DOHH2 (cell line): ENCODE measurements at regions not wholly inside any gene's neighbourhood (a gene's known extent, or its start where the extent isn't known, plus 50 kb on each side); places are given as distances from the start of the nearest gene placed in this dataset.

Experiments used
- H3F3A ChIP-seq: fragments of 200-600 bp; sonication (generic), shearing (Covaris generic); 2 replicates; pipeline ENCODE4 v1.6.0; 2016; ENCODE audit warnings: antibody characterized with exemption, mild to moderate bottlenecking; ENCODE audit not compliant: control insufficient read depth, insufficient read depth
- H3K27ac ChIP-seq: fragments of 200-600 bp; sonication (generic); 2 replicates; pipeline ENCODE4 v1.5.1; 2014; ENCODE audit warnings: low read depth, mild to moderate bottlenecking, low read length, moderate library complexity
- H3K27me3 ChIP-seq: fragments of 200-600 bp; sonication (generic); 2 replicates; pipeline ENCODE4 v1.6.1; 2014; ENCODE audit warnings: mild to moderate bottlenecking, low read length, mixed read lengths; ENCODE audit not compliant: control insufficient read depth
- H3K36me3 ChIP-seq: fragments of 200-600 bp; sonication (generic); 2 replicates; pipeline ENCODE4 v1.6.1; 2014; ENCODE audit warnings: mild to moderate bottlenecking, low read length, moderate library complexity, mixed read lengths; ENCODE audit not compliant: control insufficient read depth
- H3K4me1 ChIP-seq: fragments of 200-600 bp; sonication (generic); 2 replicates; pipeline ENCODE4 v1.6.1; 2014; ENCODE audit warnings: mild to moderate bottlenecking, low read length, mixed read lengths; ENCODE audit not compliant: control insufficient read depth
- H3K4me2 ChIP-seq: fragments of 200-600 bp; sonication (generic); 2 replicates; pipeline ENCODE4 v1.6.0; 2014; ENCODE audit warnings: mild to moderate bottlenecking, low read length, moderate library complexity
- H3K4me3 ChIP-seq: fragments of 200-600 bp; sonication (generic); 2 replicates; pipeline ENCODE4 v1.5.1; 2014; ENCODE audit warnings: mild to moderate bottlenecking, low read length, mixed read lengths
- H3K79me2 ChIP-seq: fragments of 200-600 bp; sonication (generic); 2 replicates; pipeline ENCODE4 v1.6.1; 2014; ENCODE audit warnings: mild to moderate bottlenecking, low read length, mixed read lengths; ENCODE audit not compliant: control insufficient read depth
- H3K9me2 ChIP-seq: fragments of 200-600 bp; sonication (generic); replicated peaks from 2 replicates; pipeline ENCODE4 v1.6.1; 2014; ENCODE audit warnings: mild to moderate bottlenecking, low read length, mixed read lengths; ENCODE audit not compliant: control insufficient read depth
- H3K9me3 ChIP-seq: fragments of 200-600 bp; sonication (generic); 2 replicates; pipeline ENCODE4 v1.6.1; 2014; ENCODE audit warnings: antibody characterized with exemption, low read length, mixed read lengths; ENCODE audit not compliant: control insufficient read depth, insufficient read depth
- H4K20me1 ChIP-seq: fragments of 200-600 bp; sonication (generic); 2 replicates; pipeline ENCODE4 v1.6.0; 2014; ENCODE audit warnings: low read depth, mild to moderate bottlenecking, antibody characterized with exemption, low read length, moderate library complexity; ENCODE audit not compliant: control insufficient read depth, insufficient read depth
- EZH2phosphoT487 ChIP-seq: fragments of 200-600 bp; sonication (generic); IDR thresholded peaks from 2 replicates; pipeline ENCODE4 v1.6.1; 2017; ENCODE audit warnings: borderline replicate concordance, mild to moderate bottlenecking, antibody characterized with exemption, low read length, moderate library complexity, mixed read lengths
- TF ChIP-seq, protein P1 (sequence below): fragments of 200-600 bp; sonication (generic); IDR thresholded peaks from one replicate; pipeline ENCODE4 v1.5.1; 2014; ENCODE audit warnings: antibody characterized with exemption, mild to moderate bottlenecking, low read depth, low read length; ENCODE audit not compliant: poor library complexity, severe bottlenecking

DNA sequence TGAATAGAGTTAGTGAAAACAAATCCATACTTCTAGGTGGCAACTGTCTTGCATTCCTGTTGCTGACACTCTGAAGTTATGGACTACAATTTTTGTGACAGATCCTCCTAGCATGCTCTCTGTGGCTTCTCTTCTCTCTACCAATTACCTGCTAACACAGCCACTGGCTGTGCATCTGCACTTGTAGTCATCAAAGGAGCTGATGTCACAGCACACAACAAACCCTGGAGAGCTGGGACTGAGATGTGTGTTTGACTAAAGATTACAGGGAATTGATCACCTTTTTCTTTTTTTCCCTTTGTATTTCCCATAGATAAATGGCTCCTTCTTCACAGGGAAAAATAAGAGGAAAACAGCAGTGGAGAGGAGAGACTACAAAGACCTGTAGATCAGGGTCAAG, 278.4 kb upstream of the CCDC54 start:
- no peaks in the 10 kb centered on the region for H3K36me3 ChIP-seq
- no peak overlapping the region for H3K27ac ChIP-seq
- TF ChIP-seq, protein P1, sequence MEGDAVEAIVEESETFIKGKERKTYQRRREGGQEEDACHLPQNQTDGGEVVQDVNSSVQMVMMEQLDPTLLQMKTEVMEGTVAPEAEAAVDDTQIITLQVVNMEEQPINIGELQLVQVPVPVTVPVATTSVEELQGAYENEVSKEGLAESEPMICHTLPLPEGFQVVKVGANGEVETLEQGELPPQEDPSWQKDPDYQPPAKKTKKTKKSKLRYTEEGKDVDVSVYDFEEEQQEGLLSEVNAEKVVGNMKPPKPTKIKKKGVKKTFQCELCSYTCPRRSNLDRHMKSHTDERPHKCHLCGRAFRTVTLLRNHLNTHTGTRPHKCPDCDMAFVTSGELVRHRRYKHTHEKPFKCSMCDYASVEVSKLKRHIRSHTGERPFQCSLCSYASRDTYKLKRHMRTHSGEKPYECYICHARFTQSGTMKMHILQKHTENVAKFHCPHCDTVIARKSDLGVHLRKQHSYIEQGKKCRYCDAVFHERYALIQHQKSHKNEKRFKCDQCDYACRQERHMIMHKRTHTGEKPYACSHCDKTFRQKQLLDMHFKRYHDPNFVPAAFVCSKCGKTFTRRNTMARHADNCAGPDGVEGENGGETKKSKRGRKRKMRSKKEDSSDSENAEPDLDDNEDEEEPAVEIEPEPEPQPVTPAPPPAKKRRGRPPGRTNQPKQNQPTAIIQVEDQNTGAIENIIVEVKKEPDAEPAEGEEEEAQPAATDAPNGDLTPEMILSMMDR: no peak
- no peak for TF ChIP-seq EZH2phosphoT487

DNA sequence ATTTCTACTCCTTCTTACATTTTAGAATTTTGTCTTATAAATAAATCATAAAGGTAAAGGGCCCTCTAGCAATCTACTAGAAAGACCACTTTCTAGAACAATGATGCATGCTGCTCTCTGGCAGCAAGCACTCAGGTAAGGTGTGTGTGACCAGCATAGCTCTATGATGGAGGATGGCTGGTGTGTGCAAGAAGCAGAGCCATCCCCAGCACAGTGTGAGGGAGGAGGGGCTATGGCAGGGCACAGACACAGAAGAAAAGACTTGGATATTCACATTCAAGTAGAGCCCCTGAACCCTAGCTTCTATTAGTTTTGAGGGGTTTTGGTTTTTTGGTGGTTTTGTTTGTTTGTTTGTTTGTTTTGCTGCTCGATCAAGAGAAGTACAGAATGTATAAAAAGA, 277.1 kb upstream of the CCDC54 start:
- H3K9me3 ChIP-seq: no peaks in the 10 kb centered on the region
- H3K4me3 ChIP-seq: no peak overlapping the region
- H3K27ac ChIP-seq: no peak overlapping the region
- no peaks in the 10 kb centered on the region for H3K9me2 ChIP-seq
- H3K4me2 ChIP-seq: no peak overlapping the region
- no peaks in the 10 kb centered on the region for H3K27me3 ChIP-seq
- no peak for TF ChIP-seq EZH2phosphoT487
- TF ChIP-seq, protein P1: no peak
- H3K36me3 ChIP-seq: no peaks in the 10 kb centered on the region
- no peaks in the 10 kb centered on the region for H3K79me2 ChIP-seq
- no peaks in the 10 kb centered on the region for H3K4me1 ChIP-seq
- H4K20me1 ChIP-seq: no peaks in the 10 kb centered on the region
- no peaks in the 10 kb centered on the region for H3F3A ChIP-seq

More for the DNA sequence above, 278.4 kb upstream of the CCDC54 start:
- Histone ChIP-seq H3F3A (no peaks in the 10 kb centered on the region), H4K20me1 (no peaks in the 10 kb centered on the region), H3K9me2 (no peaks in the 10 kb centered on the region), H3K79me2 (no peaks in the 10 kb centered on the region), H3K27me3 (no peaks in the 10 kb centered on the region), H3K4me1 (no peaks in the 10 kb centered on the region), H3K9me3 (no peaks in the 10 kb centered on the region), H3K4me3 (no peak overlapping the region), H3K4me2 (no peak overlapping the region)

DNA sequence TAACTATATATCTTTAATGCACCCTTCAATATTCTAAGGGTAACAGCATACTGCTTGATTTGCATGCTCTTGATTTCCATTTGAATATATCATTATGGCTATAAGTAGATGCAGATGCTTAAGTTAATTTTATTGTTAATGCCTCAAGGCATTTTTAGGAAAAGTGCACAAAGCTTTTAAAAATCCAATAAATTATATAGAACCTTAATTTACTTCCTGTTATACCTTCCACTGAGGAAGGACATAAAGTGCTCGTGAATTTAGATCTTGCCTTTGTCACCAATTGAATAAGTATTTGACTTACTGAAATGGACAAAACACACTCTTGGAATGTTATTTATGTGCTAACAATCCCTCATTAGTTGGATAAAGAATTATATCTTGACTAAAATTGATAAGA, 276.7 kb upstream of the CCDC54 start:
- H3K9me2 ChIP-seq: no peaks in the 10 kb centered on the region
- H3K4me3 ChIP-seq: no peak overlapping the region
- no peak overlapping the region for H3K27ac ChIP-seq
- TF ChIP-seq EZH2phosphoT487: no peak
- no peaks in the 10 kb centered on the region for H3K4me1 ChIP-seq
- no peaks in the 10 kb centered on the region for H3F3A ChIP-seq
- no peak overlapping the region for H3K4me2 ChIP-seq
- no peaks in the 10 kb centered on the region for H3K9me3 ChIP-seq
- H3K36me3 ChIP-seq: no peaks in the 10 kb centered on the region
- no peaks in the 10 kb centered on the region for H3K79me2 ChIP-seq
- no peaks in the 10 kb centered on the region for H4K20me1 ChIP-seq
- no peaks in the 10 kb centered on the region for H3K27me3 ChIP-seq

DNA sequence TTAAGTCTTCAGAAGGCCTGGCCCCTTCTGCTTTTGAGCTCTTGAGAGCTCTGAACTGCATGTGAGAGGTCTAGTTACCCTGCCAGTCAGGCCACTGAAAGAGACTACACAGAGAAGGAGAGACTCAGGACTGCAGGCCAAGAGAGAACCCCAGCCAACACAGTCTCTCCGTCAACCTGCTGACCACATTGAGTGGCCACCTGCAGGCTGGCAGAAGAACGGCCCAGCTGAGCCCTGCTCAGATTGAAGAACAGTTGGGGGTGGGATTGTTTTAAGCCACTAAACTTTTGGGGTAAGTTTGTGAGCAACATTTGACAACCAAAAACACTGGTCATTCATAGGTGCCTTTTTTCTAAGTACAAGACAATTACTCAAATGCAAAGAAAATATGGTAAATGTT, 273.5 kb upstream of the CCDC54 start:
- Histone ChIP-seq H3K9me3 (no peaks in the 10 kb centered on the region), H4K20me1 (no peaks in the 10 kb centered on the region), H3K4me3 (no peak overlapping the region), H3K9me2 (no peaks in the 10 kb centered on the region), H3K36me3 (no peaks in the 10 kb centered on the region), H3K27me3 (no peaks in the 10 kb centered on the region), H3K4me1 (no peaks in the 10 kb centered on the region), H3K27ac (no peak overlapping the region), H3K4me2 (no peak overlapping the region), H3F3A (no peaks in the 10 kb centered on the region), H3K79me2 (no peaks in the 10 kb centered on the region)
- no peak for TF ChIP-seq EZH2phosphoT487
- TF ChIP-seq, protein P1: no peak
